Spleen (tissue), 11 donors: ENCODE measurements at regions not wholly inside any gene's neighbourhood (a gene's known extent, or its start where the extent isn't known, plus 50 kb on each side); places are given as distances from the start of the nearest gene placed in this dataset.

Experiments
- DNase-seq: peaks from one replicate; pipeline ENCODE4 v3.0.0-alpha.2; 2020
- H3K27ac ChIP-seq, 8 donors: fragments of 200-600 bp; sonication (generic) in 7 of 8; 1 replicate in 4 of 8; 2 replicates in 4 of 8; pipeline versions ENCODE4 v1.5.0 to v1.8.0; 2016 to 2021; ENCODE audit warnings: inconsistent platforms in 4 of 8, mild to moderate bottlenecking in 4 of 8, moderate library complexity in 1 of 8
- H3K27me3 ChIP-seq, 7 donors: fragments of 200-600 bp; sonication (generic) in 6 of 7; replicated peaks in 1 of 7; 1 replicate in 4 of 7; 2 replicates in 3 of 7; pipeline versions ENCODE4 v1.5.0 to v1.8.0; 2016 to 2021; ENCODE audit warnings: inconsistent platforms in 3 of 7, mild to moderate bottlenecking in 1 of 7
- H3K36me3 ChIP-seq, 6 donors: fragments of 200-600 bp; sonication (generic) in 5 of 6; 1 replicate in 4 of 6; 2 replicates in 2 of 6; pipeline versions ENCODE4 v1.5.0 to v1.8.0; 2016 to 2021; ENCODE audit warnings: inconsistent platforms in 2 of 6
- H3K4me1 ChIP-seq, 6 donors: fragments of 200-600 bp; sonication (generic) in 5 of 6; 1 replicate in 3 of 6; 2 replicates in 3 of 6; pipeline versions ENCODE4 v1.5.0 to v1.8.0; 2016 to 2021; ENCODE audit warnings: inconsistent platforms in 3 of 6
- H3K4me3 ChIP-seq, 8 donors: fragments of 200-600 bp; sonication (generic) in 7 of 8; 1 replicate in 4 of 8; 2 replicates in 4 of 8; pipeline versions ENCODE4 v1.5.0 to v1.8.0; 2016 to 2021; ENCODE audit warnings: inconsistent platforms in 4 of 8, mild to moderate bottlenecking in 4 of 8, moderate library complexity in 2 of 8
- H3K9me3 ChIP-seq, 8 donors: fragments of 200-600 bp; sonication (generic) in 7 of 8; 1 replicate in 4 of 8; 2 replicates in 4 of 8; pipeline versions ENCODE4 v1.5.0 to v1.8.0; 2016 to 2021; ENCODE audit warnings: inconsistent platforms in 4 of 8
- CTCF ChIP-seq, 11 experiments: fragments of 200-600 bp in 7 of 11; fragments of 450-650 bp in 4 of 11; sonication (generic) in 4 of 11; IDR thresholded peaks in 8 of 11; conservative IDR thresholded peaks in 3 of 11; 1 replicate in 7 of 11; 2 replicates in 4 of 11; pipeline versions ENCODE4 v1.4.0 to v1.8.0; 2016 to 2021; ENCODE audit warnings: antibody characterized with exemption in 11 of 11, inconsistent platforms in 4 of 11, mild to moderate bottlenecking in 1 of 11
- POLR2A ChIP-seq, 3 donors: fragments of 450-650 bp; IDR thresholded peaks; one replicate each; pipeline ENCODE4 v1.5.1; 2017; ENCODE audit warnings: antibody characterized with exemption in 3 of 3, mild to moderate bottlenecking in 1 of 3
- POLR2AphosphoS5 ChIP-seq, 3 donors: sonication (generic); formaldehyde crosslinking; IDR thresholded peaks; one replicate each; pipeline ENCODE4 v1.5.1; 2017; ENCODE audit warnings: antibody characterized with exemption in 3 of 3
- WGBS, 5 donors: extraction: QIAGEN DNeasy Blood & Tissue Kit in 3 of 5; methylation state at CpG; one replicate each; pipeline versions ENCODE4 v1.1.5 to v1.1.7; 2013 to 2018; 5-methylcytosine and 5-hydroxymethylcytosine counted together
- intact Hi-C: fragments of 100-400 bp; cut with DNase I; formaldehyde crosslinking; loops from one replicate; pipeline ENCODE4 v1.15.0; 2023; ENCODE audit warnings: low total_unique reads
- donor health status: healthy with polysubstance abuse.
- donor health status: DM: no; HTN: no; CAD: no; lungs with moderate emphysema.
- donor health status: DM: no; HTN: no; CAD: no.
- donor health status: Bipolar disorder and iron deficiency.
- donor health status: healthy.
- donor health status: DM: no; HTN: no; CAD: no.
- donor health status: DM: yes; HTN: yes; CAD: no.

GRCh38 chr14:25233613-25234012 lies 183.7 kb upstream of the STXBP6 start:
- no peak for DNase-seq
- intact Hi-C loops: no loop called here
- H3K4me3 ChIP-seq: no peak overlapping the region
- H3K36me3 ChIP-seq: no peaks in the 10 kb centered on the region
- H3K4me1 ChIP-seq: no peaks in the 10 kb centered on the region
- no peak overlapping the region for H3K27ac ChIP-seq
- H3K27me3 ChIP-seq: peaks cover 0 to 10% (median 0%) of the 10 kb centered on the region in 7 donors
- 31 to 49% (median 44%) methylated on average over 3 of the region's 3 CpGs for WGBS, 5 donors
- no peak for TF ChIP-seq POLR2A (IDR thresholded peaks at IDR 0.05)
- no peak for TF ChIP-seq CTCF (IDR thresholded peaks at IDR 0.05 in 8 of 11, conservative IDR thresholded peaks at IDR 0.05 in 3 of 11)
- no peak for TF ChIP-seq POLR2AphosphoS5 (IDR thresholded peaks at IDR 0.05)
- H3K9me3 ChIP-seq: no peaks in the 10 kb centered on the region

GRCh38 chr14:25231004-25231403 lies 181.1 kb upstream of the STXBP6 start:
- H3K4me1 ChIP-seq: no peaks in the 10 kb centered on the region
- 78 to 91% (median 87%) methylated on average over 4 of the region's 4 CpGs for WGBS, 5 donors
- TF ChIP-seq POLR2A (IDR thresholded peaks at IDR 0.05) (no peak), POLR2AphosphoS5 (IDR thresholded peaks at IDR 0.05) (no peak), CTCF (IDR thresholded peaks at IDR 0.05 in 8 of 11, conservative IDR thresholded peaks at IDR 0.05 in 3 of 11) (no peak)
- peaks cover 0 to 7% (median 0%) of the 10 kb centered on the region in 7 donors for H3K27me3 ChIP-seq
- no peaks in the 10 kb centered on the region for H3K36me3 ChIP-seq
- no peak overlapping the region for H3K4me3 ChIP-seq
- no peaks in the 10 kb centered on the region for H3K9me3 ChIP-seq
- no peak for DNase-seq
- no peak overlapping the region for H3K27ac ChIP-seq
- intact Hi-C loops: no loop called here

GRCh38 chr14:25226214-25226613 lies 176.3 kb upstream of the STXBP6 start:
- 47 to 63% (median 56%) methylated on average over 3 of the region's 3 CpGs for WGBS, 5 donors
- no peaks in the 10 kb centered on the region for H3K4me1 ChIP-seq
- peaks cover 0 to 7% (median 0%) of the 10 kb centered on the region in 7 donors for H3K27me3 ChIP-seq
- no peak overlapping the region for H3K4me3 ChIP-seq
- H3K27ac ChIP-seq: no peak overlapping the region
- no peaks in the 10 kb centered on the region for H3K9me3 ChIP-seq
- TF ChIP-seq POLR2AphosphoS5 (IDR thresholded peaks at IDR 0.05): no peak
- no peak for TF ChIP-seq CTCF (IDR thresholded peaks at IDR 0.05 in 8 of 11, conservative IDR thresholded peaks at IDR 0.05 in 3 of 11)
- no peak for TF ChIP-seq POLR2A (IDR thresholded peaks at IDR 0.05)
- no peak for DNase-seq
- H3K36me3 ChIP-seq: no peaks in the 10 kb centered on the region
- intact Hi-C loops: no loop called here

GRCh38 chr14:25222256-25222655 lies 172.3 kb upstream of the STXBP6 start:
- Histone ChIP-seq H3K36me3 (no peaks in the 10 kb centered on the region), H3K4me3 (no peak overlapping the region), H3K4me1 (no peaks in the 10 kb centered on the region), H3K27ac (no peak overlapping the region), H3K27me3 (no peaks in the 10 kb centered on the region), H3K9me3 (no peaks in the 10 kb centered on the region)
- intact Hi-C loops: no loop called here
- TF ChIP-seq POLR2AphosphoS5 (IDR thresholded peaks at IDR 0.05): no peak
- TF ChIP-seq POLR2A (IDR thresholded peaks at IDR 0.05): no peak
- no peak for TF ChIP-seq CTCF (IDR thresholded peaks at IDR 0.05 in 8 of 11, conservative IDR thresholded peaks at IDR 0.05 in 3 of 11)
- no peak for DNase-seq
